Embryonic facial prominence (tissue), 1 donor: ENCODE measurements at regions not wholly inside any gene's neighbourhood (a gene's known extent, or its start where the extent isn't known, plus 50 kb on each side); places are given as distances from the start of the nearest gene placed in this dataset.

Experiments used
- DNase-seq: peaks from one replicate; pipeline ENCODE4 v3.0.0-alpha.2; 2016; ENCODE audit errors: extremely low spot score

DNA sequence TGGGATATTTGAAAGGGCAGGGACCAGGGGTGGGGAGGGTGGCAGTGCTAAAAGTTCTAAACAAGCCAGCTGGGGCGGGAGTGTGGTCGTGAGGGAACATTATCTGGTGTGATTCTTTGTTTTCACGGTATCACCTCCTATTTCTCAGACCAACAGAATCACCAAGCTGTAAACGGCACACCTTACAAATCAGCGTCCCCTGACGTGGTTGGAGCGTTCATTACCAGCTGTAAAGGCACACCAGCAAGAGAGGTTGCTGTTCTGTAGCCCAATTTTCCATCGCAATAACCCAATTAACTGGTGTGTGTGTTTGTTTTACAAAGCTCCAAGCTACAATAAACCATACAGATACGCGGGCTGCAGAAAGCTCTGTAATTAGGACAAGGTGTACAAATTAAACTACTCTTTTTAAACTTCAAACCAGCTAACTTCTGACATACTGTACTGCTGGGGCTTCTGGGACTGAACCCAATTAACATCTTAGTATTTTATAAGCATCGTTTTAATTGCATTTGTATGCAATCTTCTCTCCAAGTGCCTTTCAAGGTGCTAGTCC lies 303.6 kb upstream of the CLINT1 start:
- DNase-seq = no peak

DNA sequence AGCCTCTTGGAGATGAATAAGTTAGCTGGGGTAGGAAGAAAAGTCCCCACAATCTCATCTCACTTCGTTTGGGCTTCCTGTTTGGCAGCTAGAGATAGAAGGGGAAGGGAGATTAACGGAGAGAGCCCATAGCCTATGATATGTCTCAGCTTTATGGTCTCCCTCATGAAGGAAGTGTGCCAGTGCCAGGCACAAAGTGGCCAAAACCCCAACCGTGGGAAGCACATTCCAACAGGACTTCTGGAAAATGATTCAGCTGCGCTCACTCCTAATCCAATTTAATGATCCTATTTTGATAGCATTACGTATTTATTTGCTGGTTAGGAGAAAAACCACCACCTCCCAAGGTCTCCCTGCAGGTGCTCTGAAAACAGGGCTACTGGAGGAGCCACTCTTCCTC lies 303.1 kb upstream of the CLINT1 start:
- DNase-seq = no peak

DNA sequence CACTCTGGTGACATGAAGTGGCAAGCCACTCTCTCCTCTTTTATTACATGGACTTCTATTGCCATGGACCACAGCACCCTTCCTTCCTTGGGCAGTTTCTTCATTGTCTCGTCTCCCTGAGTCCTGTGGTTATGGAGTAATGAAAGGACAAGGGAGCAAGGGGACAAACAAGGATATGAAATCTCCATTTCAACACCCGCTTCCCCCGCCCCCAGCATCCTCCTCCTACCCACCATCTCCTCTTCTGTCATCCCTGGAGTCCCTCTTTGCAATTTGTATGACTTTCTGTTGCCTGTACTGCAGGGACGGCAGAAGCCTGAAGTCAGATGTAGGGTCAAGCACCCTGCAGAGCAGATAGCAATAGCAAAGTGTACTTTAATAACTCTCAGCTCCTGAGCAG lies 300.7 kb upstream of the CLINT1 start:
- no peak for DNase-seq

DNA sequence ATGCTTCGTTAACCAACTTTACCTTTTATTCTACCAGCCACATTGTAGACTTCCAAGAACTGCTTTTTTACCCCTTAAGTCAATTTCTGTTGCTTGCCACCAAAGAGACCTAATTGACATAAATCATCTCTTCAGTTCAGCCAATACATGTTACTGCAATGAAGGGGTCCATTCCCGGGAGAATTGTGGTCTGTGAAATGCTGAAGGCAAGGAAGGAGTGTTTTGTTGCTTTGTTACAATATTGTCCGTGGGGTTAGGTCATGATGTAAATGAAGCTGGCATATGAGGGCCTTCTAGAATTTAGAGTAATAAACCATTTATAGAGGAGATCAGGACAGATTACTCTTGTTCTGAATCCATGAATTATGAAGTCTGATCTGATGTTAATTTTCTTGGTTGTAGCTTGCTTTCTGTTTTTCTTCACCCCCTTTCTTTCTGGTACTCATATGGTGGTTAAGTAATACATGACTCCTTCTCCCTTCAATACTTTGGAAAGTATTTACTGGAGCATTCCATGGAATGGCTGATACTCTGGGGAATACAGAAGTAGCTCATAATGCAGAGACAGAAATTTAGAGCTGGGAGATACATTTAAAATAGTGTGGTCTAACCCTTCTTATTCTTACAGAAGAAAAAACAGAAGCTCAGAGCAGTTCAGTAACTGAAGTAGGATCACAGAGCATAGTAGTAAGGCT lies 297.0 kb upstream of the CLINT1 start:
- no peak for DNase-seq

DNA sequence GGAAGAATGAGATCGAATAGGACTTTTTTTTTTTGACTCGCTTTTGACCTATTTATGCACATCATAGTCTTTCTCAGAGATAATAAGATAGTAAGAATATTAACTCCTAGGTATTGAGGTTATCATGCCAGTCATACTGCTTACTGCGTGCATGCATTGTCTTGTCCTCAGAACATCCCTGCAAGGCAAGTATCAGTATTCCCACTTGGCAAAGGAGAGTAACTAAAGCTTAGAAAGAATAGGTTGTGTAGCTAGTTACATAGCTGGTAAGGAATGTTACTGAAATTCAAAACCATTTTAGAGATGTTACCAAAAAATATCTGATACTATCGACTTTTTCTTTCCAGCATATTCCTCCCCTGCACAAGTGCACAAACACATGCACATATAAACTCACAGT lies 296.1 kb upstream of the CLINT1 start:
- no peak for DNase-seq

DNA sequence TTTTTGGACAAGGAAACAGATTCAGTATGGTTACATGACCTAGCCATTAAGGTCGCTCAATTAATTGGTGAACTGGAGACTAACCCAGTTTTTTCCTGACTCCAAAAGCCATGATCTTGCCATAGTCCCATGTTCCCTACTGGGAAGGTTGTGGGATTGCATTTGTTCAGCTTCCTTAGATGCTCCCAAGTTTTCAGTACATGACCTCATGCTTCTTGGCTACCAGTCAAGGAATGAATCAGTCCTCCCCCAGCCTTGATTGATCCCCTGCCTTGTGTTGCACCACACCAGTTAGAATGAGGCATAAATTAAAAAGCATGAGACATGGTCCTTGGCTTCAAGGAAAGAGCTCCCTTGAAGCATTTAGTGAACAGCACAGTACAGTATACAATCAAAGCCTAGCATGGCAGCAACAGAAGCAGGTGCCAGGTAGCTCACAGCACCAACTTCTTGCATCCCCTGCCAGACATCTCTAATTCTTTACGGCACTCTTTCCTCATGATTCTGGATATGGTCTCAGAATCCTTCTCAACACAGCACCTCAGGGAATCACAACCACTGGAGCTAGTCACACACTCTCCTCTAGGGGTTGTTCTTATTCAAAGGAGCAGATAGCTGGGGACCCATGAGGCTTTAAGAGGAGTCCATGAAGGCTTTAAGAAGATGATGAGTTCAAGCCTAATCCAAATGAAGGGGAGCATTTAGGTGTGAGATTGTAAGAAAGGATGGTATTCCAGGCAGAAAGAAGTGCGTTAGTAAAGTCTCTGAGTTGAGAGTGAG lies 295.5 kb upstream of the CLINT1 start:
- DNase-seq = no peak

DNA sequence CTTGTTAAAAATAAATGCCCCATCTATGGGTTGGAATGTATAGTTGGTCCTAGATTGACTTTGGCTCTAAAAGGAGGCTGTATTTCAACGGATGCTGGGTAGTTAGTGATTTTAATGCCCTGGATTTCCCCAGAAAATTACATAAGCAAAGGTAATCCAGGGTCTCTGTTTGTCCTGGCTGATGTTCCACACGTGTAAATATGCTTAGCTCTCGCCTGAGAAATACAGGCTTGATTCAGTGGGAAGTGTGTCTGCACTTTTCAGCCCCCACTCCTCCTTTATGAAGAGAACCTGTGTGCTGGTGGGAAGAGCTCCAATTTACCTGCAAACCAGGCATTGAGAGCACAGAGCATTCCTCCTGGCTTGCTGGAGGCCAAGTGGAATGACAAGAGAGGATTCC lies 294.6 kb upstream of the CLINT1 start:
- no peak for DNase-seq

DNA sequence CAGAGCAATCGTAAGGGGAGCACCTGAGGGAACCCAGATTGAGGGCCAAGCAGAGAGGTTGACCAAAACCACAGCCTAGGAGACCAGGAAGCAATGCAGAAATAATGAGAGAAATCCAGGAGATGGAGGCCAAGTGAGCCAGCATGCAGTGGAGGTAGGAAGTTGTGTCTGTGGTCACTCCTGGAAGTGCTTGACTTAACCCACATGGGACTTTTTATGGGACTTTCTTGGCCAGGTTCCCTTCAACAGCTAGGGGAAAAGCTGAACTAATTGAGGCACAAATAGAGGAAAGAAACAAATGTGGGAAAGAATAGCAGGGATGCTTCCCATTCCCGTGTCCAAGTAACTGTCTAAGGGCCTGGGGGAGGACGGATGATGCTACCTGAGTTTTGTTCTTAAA lies 293.2 kb upstream of the CLINT1 start:
- DNase-seq = no peak

DNA sequence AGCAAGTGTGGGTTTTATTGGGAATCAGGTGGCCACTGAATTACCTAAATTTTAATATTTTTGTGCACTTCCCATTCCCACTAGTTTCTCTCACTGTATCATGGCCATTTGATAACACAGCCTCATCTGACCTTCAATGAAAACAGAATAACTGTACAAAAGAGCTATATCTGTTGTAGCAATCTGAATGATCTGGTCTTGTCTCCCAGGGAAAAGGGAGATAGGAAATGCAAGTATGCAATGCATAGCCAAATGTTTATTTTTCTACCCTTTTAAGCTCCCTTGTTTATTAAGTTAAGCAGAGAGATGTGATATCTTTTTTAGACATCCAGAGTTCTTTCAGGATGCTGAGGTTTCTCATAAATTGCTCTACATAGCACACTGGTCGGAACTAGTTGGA lies 288.3 kb upstream of the CLINT1 start:
- no peak for DNase-seq

DNA sequence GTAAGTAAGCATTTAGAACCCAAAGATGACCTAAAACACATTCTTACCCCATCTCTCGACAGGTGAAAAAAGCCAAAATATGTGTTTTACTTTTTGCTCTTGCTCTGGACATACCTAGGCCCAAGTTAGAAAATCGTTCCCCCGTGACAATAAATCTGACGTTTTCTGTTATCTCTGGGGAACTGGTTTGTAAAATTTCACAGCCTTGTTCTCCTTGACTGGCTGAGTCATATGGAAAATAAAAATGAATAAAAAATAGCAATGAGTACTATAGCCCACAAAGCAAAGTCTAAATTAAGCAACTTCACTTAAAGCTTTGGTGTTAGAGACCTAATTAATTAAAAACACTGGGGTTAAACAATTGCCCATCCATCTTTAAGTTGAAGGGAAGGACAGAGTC lies 286.9 kb upstream of the CLINT1 start:
- no peak for DNase-seq

DNA sequence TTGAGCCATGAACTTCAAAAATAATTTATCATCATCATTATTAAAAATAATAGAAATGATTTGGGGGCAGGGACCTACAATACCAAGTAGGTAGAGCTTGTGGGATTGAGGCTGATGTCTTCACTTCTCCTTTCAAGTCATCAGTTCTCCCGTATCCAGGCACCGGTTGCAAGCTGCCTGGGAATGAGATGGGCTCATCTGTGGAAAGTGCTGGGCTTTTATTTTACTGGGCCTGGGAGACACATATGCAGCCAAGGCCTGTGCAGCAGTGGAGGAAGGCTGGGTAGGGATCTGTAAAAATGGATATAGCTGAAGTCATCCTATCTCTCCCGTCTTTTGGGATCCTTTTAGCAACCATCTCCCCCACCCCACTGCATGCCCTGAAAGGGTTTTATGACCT lies 284.1 kb upstream of the CLINT1 start:
- DNase-seq = no peak

DNA sequence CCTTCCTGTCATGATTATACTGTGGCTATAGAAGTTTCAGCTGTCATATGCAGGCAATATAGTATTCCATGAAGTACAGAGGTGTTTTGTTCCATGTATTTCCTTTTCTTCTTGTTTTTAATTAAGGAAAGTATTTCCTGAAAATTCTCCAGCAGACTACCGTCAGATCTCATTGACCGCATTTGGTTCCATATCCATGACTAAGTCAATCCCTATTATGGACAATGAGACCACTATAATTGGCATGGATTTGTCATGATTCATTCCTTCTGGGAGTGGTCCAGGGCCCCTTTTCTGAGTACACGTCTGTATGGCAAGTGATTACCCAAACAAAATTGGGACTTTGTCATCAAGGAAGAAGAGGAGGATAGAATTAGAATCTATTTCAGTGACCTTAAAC lies 283.2 kb upstream of the CLINT1 start:
- DNase-seq = no peak

DNA sequence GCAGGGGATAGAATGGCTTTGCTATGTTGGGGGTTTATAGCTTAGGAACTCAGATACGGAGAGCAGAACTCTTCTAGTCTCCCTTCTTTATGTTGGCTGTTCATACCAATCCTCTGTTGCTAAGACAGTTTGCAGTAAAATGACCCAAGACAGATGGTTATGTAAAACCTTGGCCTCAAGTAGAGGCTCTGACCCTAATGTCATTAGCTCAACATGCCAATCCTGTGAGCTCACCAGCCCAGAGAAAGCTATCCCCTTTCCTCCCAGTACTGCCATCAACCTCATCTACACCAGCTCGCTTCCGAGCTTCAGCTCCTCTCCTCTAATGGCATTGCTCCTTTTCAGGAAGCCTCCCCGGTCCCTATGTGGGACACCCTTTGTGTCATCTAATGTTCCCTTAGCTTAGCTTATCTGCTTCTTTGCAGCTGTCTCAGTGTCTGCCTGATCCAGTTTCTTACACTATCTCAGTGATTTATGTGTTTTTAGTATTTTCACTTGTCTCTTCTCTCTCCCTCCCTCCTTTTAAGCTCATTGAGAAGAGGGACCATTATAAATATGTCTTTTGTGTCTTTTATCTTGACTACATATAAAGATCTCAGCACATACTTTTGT lies 281.3 kb upstream of the CLINT1 start:
- no peak for DNase-seq

DNA sequence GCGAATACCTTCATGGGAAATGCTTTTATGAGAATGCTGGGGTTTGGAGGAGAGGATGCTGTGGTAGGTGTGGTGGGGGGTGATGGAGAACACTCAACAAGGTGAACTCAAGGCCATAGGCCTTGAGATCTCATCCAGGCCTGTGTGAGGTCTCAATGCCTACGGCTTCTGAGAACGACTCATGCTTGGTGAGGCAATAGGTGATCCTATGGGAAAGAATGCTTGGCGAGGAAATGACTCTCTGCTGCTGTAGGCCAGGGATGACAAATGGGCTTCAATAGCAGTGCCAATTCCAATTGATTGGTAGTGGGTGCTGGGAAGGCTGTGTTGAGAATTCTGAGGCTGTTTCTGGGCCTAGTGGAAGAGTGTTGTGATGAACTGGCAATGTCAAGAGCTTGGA lies 280.2 kb upstream of the CLINT1 start:
- no peak for DNase-seq

DNA sequence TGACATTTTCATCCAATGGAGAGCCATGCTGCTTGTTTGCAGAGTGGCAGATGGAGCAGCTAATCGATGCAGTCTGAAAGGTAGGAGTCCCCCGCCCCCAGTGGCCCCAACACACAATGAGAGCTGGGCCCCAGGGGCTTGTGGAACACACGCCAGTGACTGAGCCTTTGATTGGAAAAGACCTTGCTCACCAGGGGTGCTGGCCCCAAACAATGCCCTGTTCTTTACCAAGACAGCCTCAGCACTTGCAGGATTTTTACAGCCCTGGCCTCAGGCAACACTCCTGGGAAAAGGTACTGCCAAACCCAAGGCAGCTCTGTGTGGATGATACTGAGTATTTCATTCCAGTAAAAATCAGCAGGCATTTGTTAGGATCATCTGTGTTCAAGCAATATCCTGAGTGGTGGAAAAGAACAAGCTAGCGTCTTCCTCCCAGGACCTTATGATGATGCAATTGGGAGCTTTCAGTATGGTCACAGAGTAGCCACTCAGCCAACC lies 276.8 kb upstream of the CLINT1 start:
- DNase-seq = no peak

DNA sequence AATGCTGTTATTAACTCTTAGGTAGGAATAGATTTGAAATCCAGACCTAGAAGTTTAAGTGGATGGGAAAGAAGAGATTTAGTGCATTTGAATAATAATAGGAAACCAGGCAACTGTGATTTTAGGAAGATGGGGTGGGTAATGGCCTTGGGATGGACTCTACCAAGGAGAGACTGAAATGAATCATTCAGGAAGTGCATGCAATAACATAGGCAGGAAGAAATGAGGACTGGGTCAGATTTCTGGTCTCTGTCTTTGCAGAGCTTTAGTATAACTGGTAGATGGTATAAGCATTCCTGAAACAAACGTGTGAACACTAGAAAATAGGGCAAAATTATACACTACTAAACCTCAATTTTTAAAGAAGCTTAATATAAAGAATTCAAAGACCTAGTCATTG lies 274.4 kb upstream of the CLINT1 start:
- DNase-seq = no peak

DNA sequence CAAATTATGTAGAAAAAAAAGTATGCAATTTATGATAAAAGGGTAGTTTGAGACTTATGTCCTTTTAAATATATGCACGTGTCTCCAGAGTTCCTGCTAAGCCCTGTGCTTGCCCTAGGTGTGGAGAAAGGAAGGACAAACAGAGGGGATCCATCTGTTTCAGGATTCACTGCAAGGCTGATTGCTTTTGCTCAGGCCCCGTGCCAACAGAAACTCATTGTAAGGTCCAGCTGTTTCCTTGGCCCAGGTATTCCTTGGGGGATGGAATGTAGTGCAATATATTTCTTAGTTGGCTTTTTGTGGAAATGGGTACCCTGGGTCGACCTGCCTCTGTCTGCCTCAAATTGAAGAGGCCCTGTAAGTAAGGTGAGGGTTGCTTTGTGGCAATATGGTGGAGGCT lies 268.6 kb upstream of the CLINT1 start:
- DNase-seq = no peak

DNA sequence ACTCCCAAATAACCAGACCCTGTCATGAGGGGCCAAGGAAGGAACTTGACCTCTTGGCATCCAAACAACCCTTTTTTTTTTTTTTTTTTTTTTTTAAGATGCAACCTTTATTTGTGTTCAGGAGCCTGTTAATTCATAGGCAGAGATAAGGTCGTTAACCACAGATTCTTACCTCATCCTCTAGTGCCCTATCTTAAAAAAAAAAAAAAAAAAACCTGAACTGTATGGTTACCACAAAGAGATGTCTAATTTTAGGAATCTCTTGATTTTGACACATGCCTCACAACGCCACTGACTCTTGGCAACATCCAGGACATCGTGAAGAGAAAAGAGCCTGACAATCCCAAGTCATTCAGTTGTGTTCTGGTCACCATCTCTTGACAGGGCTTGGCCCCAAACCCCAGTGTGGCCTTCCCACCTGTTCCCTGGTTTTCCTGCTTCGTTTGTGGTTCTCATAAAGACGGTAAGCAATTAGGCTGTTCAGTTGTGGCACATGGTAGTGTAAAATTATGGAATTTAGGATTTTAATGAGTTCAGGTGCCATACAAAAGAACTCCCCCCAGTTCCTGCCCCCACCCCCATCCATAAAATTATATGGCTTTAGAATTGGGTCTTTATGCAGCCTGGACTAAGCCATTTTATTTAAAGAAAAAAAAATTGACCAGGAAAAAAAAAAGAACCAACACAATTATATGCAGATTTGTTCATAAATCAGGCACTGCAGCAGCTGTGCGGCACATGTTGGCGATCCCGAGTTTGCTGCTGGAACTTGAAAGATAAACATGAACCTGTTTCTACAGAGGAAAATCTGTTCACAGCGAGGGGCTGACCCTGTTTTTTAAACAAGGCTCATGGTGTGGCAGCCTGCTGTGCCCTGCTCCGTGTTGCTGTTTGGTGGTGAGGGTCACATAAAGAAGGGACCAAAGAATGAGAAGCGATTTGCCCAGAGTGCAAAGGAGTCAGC lies 267.8 kb upstream of the CLINT1 start:
- DNase-seq = no peak

DNA sequence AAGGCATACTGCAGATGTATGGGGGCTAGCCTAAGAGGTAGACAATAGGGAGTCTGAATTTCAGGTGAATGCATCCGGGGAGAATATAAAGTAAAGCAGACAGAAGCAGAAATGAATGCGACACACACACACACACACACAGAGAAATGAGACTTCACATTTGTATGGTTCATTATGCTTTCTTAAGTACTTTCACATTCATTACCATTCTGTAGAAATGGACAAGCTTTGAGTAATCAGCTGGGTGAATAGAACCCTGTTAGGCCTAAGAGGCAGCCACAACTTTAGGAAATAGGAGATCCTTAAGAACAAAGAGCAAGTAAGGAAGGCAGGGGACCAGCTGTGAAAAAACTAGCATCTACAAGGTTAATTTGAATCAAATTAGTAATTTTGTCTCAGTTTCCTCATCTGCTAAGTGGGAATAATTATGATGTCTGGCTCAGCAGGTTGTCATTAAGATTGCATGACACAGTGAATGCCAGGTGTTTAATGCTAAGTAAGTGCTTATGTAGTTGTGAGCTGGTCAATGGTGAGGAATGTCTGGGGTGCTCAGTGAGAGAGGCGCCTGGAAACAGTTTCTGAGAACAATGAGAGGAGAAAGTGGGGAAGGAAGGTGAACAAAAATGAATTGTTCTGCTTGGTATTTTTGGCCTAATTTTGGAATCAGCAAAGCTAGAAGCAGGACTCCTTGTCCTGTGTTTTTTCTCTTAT lies 265.8 kb upstream of the CLINT1 start:
- no peak for DNase-seq

DNA sequence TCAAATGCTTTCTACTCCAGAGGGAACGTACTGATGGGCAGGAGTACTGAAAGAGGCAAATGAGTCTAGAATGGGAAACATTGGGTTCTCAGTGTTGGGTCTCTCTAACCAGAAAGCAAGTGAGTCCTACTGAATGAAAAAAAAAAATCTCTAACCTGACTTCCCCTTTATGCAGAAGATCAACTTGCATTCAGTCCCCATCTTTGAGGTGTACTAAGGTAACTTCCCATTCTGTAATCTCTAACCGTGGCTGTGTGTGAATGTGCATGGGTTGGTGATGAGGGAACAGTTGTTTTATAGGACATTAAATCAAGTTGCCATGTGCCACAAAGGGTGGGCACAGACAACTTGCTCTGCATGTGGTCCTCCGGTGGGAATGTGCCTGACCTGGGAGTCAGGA lies 264.6 kb upstream of the CLINT1 start:
- no peak for DNase-seq

DNA sequence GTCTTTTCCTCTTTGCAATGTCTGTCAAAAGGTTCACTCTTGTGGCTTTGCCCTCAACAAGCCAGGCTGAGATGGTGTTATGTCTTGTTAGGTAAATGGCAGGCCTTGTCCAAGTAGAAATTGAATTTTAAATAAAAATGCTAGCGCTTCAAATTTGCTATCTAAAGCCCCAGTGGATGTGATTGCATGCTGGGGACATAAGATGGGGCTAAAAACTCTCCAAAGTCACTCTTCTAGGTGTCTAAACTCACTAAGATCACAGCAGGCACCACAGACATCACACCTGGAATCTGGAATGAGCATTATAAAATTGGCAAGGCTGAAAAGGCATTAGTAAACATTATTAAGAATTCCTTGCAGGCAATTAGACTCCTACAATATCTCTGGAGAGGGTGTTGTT lies 262.7 kb upstream of the CLINT1 start:
- no peak for DNase-seq
